K562 (cell line): ENCODE measurements at regions not wholly inside any gene's neighbourhood (a gene's known extent, or its start where the extent isn't known, plus 50 kb on each side); places are given as distances from the start of the nearest gene placed in this dataset.

Experiments
- ATAC-seq: fragments of 200-7000 bp; cut with Tn5 transposase; 3 replicates; pipeline ENCODE4 v1.9.1; 2020; ENCODE audit warnings: moderate library complexity
- BruUV-seq: library from RNA; stranded (reverse); fragments of 400-500 nt; replicated peaks from 2 replicates; lab custom pipeline; 2021; lab: Mats Ljungman, UMichigan
- CTCF ChIA-PET: fragments of 300-600 bp; formaldehyde crosslinking; extraction: SDS; loops from one replicate; lab custom pipeline; 2021; ENCODE audit warnings: low intra/inter-chr PET ratio; lab: Yijun Ruan, JAX
- POLR2A ChIA-PET: fragments of 300-600, 350-650 bp; sonication (Branson Sonifier 250); formaldehyde crosslinking; extraction: SDS; loops from one replicate; lab custom pipeline; 2021; ENCODE audit warnings: antibody characterized with exemption, inconsistent platforms; lab: Yijun Ruan, JAX
- DNase-seq, 4 experiments: peaks; one replicate each; pipeline versions ENCODE4 v3.0.0 to v3.0.0-alpha.2; 2011 to 2018; ENCODE audit warnings: low spot score in 3 of 4, mixed read lengths in 3 of 4; ENCODE audit errors: extremely low read depth in 1 of 4
- FAIRE-seq: peaks from 2 replicates; lab custom pipeline; 2011; peaks lifted over from hg19 to GRCh38; lab: Jason Lieb, UNC
- H2AFZ ChIP-seq: 2 replicates; pipeline ENCODE4 v1.6.0; 2011; ENCODE audit warnings: low read depth, low read length, control low read depth, inconsistent platforms
- H3K27ac ChIP-seq: fragments of 200-600 bp; 3 replicates; pipeline ENCODE4 v1.8.0; 2011; ENCODE audit warnings: low read depth, mild to moderate bottlenecking, control low read depth, inconsistent platforms, low read length, moderate library complexity, mixed read lengths; ENCODE audit errors: extremely low read depth
- H3K27me3 ChIP-seq, 2 experiments: fragments of 300-600 bp in 1 of 2; 2 replicates in 1 of 2; 3 replicates in 1 of 2; pipeline versions ENCODE4 v1.6.0 to v1.8.0; 2011; ENCODE audit warnings: inconsistent platforms in 2 of 2, low read length in 2 of 2, mild to moderate bottlenecking in 1 of 2, mixed read lengths in 1 of 2, moderate library complexity in 1 of 2; ENCODE audit not compliant: control insufficient read depth in 2 of 2, insufficient read depth in 2 of 2
- H3K36me3 ChIP-seq: fragments of 300-600 bp; 3 replicates; pipeline ENCODE4 v1.8.0; 2011; ENCODE audit warnings: mild to moderate bottlenecking, low read length, inconsistent platforms; ENCODE audit not compliant: control insufficient read depth, insufficient read depth
- H3K4me1 ChIP-seq, 2 experiments: fragments of 200-600 bp in 1 of 2; replicated peaks in 1 of 2; 2 replicates in 1 of 2; 3 replicates in 1 of 2; pipeline versions ENCODE4 v1.5.1 to v1.8.0; 2011; ENCODE audit warnings: inconsistent platforms in 2 of 2, low read length in 2 of 2, mild to moderate bottlenecking in 1 of 2, mixed read lengths in 1 of 2, moderate library complexity in 1 of 2; ENCODE audit not compliant: control insufficient read depth in 2 of 2, insufficient read depth in 2 of 2
- H3K4me2 ChIP-seq: 2 replicates; pipeline ENCODE4 v1.6.1; 2011; ENCODE audit warnings: low read length, control low read depth, inconsistent platforms, mixed read lengths; ENCODE audit not compliant: insufficient read depth
- H3K4me3 ChIP-seq: fragments of 200-600 bp; sonication (generic), shearing (Covaris generic); 2 replicates; pipeline ENCODE4 v1.5.1; 2016; ENCODE audit warnings: control low read depth, inconsistent platforms
- H3K79me2 ChIP-seq: fragments of 200-600 bp; 3 replicates; pipeline ENCODE4 v1.8.0; 2011; ENCODE audit warnings: low read length, inconsistent platforms; ENCODE audit not compliant: control insufficient read depth, insufficient read depth
- H3K9ac ChIP-seq, 2 experiments: 2 replicates each; pipeline versions ENCODE4 v1.6.0 to v1.6.1; 2011; ENCODE audit warnings: low read depth in 2 of 2, low read length in 2 of 2, control low read depth in 1 of 2, inconsistent platforms in 1 of 2, mild to moderate bottlenecking in 1 of 2, mixed read lengths in 1 of 2; ENCODE audit not compliant: insufficient read depth in 1 of 2
- H3K9me1 ChIP-seq: one replicate; pipeline ENCODE4 v1.6.0; 2011; ENCODE audit warnings: inconsistent platforms, mild to moderate bottlenecking, low read length, moderate library complexity; ENCODE audit not compliant: control insufficient read depth, insufficient read depth
- H3K9me3 ChIP-seq: replicated peaks from 2 replicates; pipeline ENCODE4 v1.5.1; 2011; ENCODE audit warnings: low read depth, low read length, inconsistent platforms; ENCODE audit not compliant: control insufficient read depth, insufficient read depth
- H4K20me1 ChIP-seq: replicated peaks from 2 replicates; pipeline ENCODE4 v1.6.1; 2011; ENCODE audit warnings: low read length, inconsistent platforms, mixed read lengths; ENCODE audit not compliant: control insufficient read depth, insufficient read depth
- HCFC1 ChIP-seq: IDR thresholded peaks from 2 replicates; pipeline ENCODE4 v1.6.1; 2012; ENCODE audit warnings: low read depth, low read length, improper control_type of control experiment
- MCM7 ChIP-seq, 2 experiments: fragments of 450-650 bp; IDR thresholded peaks; 2 replicates each; pipeline ENCODE4 v1.6.1; 2016 to 2018
- NR3C1 ChIP-seq: sonication (generic); formaldehyde crosslinking; IDR thresholded peaks from 2 replicates; pipeline ENCODE4 v1.8.1; 2022; ENCODE audit warnings: missing genetic modification reagents
- ZNF311 ChIP-seq: fragments of 250-450 bp; sonication (Bioruptor Pico); IDR thresholded peaks from 2 replicates; pipeline ENCODE4 v1.4.0; 2020; ENCODE audit warnings: mild to moderate bottlenecking, moderate library complexity
- ZNF586 ChIP-seq: fragments of 450-650 bp; formaldehyde crosslinking; conservative IDR thresholded peaks from 2 replicates; pipeline ENCODE4 v1.4.0; 2020; ENCODE audit warnings: mild to moderate bottlenecking, moderate library complexity
- ZNF766 ChIP-seq: fragments of 200-800 bp; sonication (Bioruptor generic); conservative IDR thresholded peaks from 2 replicates; pipeline ENCODE4 v1.6.1; 2016; ENCODE audit warnings: missing genetic modification characterization, missing compliant biosample characterization
- WGBS: fragments of 100-300 bp; shearing (Covaris generic); methylation state at CpG from one replicate; pipeline ENCODE4 v1.1.6; 2016; ENCODE audit warnings: low coverage, mixed read lengths; ENCODE audit not compliant: insufficient coverage; ENCODE audit errors: missing lambda C conversion rate; 5-methylcytosine and 5-hydroxymethylcytosine counted together
- in situ Hi-C: fragments of 300-500 bp; cut with MboI; formaldehyde crosslinking; loops from 4 replicates; pipeline ENCODE4 v1.15.0; 2018; ENCODE audit warnings: inconsistent platforms, mixed read lengths
- intact Hi-C: fragments of 100-400 bp; cut with micrococcal nuclease; formaldehyde crosslinking; loops from 2 replicates; pipeline ENCODE4 v1.14.2; 2022
- TF ChIP-seq, protein P1 (sequence below): fragments of 450-650 bp; IDR thresholded peaks from 2 replicates; pipeline ENCODE4 v1.6.1; 2018; ENCODE audit not compliant: partially characterized antibody

DNA sequence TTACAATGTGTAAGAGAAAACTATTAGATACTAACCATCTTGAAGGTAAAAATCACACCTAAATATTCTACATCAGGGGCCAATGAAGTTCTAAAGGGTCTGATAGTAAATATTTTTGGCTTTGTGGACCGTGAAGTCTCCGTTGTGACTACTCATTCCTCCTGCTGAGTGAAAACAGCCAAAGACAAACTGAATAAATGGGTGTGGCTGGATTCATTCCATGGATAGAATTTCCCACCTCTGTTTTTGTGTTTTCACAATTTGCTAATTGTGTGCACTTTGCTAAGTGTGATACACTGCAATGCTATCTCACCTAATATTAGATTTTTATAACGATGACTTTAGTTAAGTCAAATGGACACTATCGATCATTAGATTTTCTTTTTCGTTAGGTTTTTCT lies 1474.0 kb downstream of the PLA2G4A start:
- no peak overlapping the region for H2AFZ ChIP-seq
- no peak overlapping the region for H3K4me3 ChIP-seq
- no peak overlapping the region for H3K4me2 ChIP-seq
- no peaks in the 10 kb centered on the region for H3K79me2 ChIP-seq
- no peak overlapping the region for H3K27ac ChIP-seq
- DNase-seq (no peak), ATAC-seq (no peak), FAIRE-seq (no peak)
- ChIA-PET POLR2A (no interaction called here), CTCF (no interaction called here)
- no peaks in the 10 kb centered on the region for H3K4me1 ChIP-seq
- H3K9me3 ChIP-seq = no peaks in the 10 kb centered on the region; the same call in 1 of the 2 replicates
- TF ChIP-seq ZNF766 (CRISPR knock-in tag) (no peak), NR3C1 (CRISPR knock-in tag) (no peak), ZNF311 (CRISPR knock-in tag) (no peak), HCFC1 (no peak), MCM7 (IDR thresholded peaks at IDR 0.05) (no peak), ZNF586 (no peak)
- TF ChIP-seq, protein P1, sequence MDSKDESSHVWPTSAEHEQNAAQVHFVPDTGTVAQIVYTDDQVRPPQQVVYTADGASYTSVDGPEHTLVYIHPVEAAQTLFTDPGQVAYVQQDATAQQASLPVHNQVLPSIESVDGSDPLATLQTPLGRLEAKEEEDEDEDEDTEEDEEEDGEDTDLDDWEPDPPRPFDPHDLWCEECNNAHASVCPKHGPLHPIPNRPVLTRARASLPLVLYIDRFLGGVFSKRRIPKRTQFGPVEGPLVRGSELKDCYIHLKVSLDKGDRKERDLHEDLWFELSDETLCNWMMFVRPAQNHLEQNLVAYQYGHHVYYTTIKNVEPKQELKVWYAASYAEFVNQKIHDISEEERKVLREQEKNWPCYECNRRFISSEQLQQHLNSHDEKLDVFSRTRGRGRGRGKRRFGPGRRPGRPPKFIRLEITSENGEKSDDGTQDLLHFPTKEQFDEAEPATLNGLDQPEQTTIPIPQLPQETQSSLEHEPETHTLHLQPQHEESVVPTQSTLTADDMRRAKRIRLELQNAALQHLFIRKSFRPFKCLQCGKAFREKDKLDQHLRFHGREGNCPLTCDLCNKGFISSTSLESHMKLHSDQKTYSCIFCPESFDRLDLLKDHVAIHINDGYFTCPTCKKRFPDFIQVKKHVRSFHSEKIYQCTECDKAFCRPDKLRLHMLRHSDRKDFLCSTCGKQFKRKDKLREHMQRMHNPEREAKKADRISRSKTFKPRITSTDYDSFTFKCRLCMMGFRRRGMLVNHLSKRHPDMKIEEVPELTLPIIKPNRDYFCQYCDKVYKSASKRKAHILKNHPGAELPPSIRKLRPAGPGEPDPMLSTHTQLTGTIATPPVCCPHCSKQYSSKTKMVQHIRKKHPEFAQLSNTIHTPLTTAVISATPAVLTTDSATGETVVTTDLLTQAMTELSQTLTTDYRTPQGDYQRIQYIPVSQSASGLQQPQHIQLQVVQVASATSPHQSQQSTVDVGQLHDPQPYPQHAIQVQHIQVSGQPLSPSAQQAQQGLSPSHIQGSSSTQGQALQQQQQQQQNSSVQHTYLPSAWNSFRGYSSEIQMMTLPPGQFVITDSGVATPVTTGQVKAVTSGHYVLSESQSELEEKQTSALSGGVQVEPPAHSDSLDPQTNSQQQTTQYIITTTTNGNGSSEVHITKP = no peak
- WGBS = 0% methylated on average over 5 of the region's 5 CpGs
- intact Hi-C loops = no loop called here
- H4K20me1 ChIP-seq = no peaks in the 10 kb centered on the region
- no peaks in the 10 kb centered on the region for H3K36me3 ChIP-seq
- no TSS peak for BruUV-seq
- no peaks in the 10 kb centered on the region for H3K27me3 ChIP-seq
- H3K9ac ChIP-seq = no peak overlapping the region
- no peaks in the 10 kb centered on the region for H3K9me1 ChIP-seq
- in situ Hi-C loops = no loop called here
